Osteocyte (in vitro differentiated cells): ENCODE measurements at regions not wholly inside any gene's neighbourhood (a gene's known extent, or its start where the extent isn't known, plus 50 kb on each side); places are given as distances from the start of the nearest gene placed in this dataset.

Experiments used
- DNase-seq: peaks from one replicate; pipeline ENCODE4 v3.0.0; 2021; ENCODE audit warnings: mixed read lengths; ENCODE audit not compliant: unreplicated experiment; ENCODE audit errors: extremely low spot score
- H3K27ac Mint-ChIP-seq: one replicate; pipeline ENCODE4 v1.8.0; 2021; ENCODE audit warnings: mild to moderate bottlenecking, mixed read lengths; ENCODE audit not compliant: unreplicated experiment
- H3K27me3 Mint-ChIP-seq: one replicate; pipeline ENCODE4 v1.8.0; 2021; ENCODE audit warnings: mixed read lengths; ENCODE audit not compliant: unreplicated experiment
- H3K36me3 Mint-ChIP-seq: one replicate; pipeline ENCODE4 v1.8.0; 2021; ENCODE audit warnings: mixed read lengths; ENCODE audit not compliant: unreplicated experiment
- H3K4me1 Mint-ChIP-seq: one replicate; pipeline ENCODE4 v1.8.0; 2021; ENCODE audit warnings: mixed read lengths; ENCODE audit not compliant: unreplicated experiment
- H3K4me3 Mint-ChIP-seq: one replicate; pipeline ENCODE4 v1.8.0; 2021; ENCODE audit warnings: mild to moderate bottlenecking, moderate library complexity, mixed read lengths; ENCODE audit not compliant: unreplicated experiment
- H3K9me3 Mint-ChIP-seq: one replicate; pipeline ENCODE4 v1.8.0; 2021; ENCODE audit warnings: mixed read lengths; ENCODE audit not compliant: unreplicated experiment
- CTCF ChIP-seq: fragments of 200-600 bp; sonication (generic); IDR thresholded peaks from 2 replicates; pipeline ENCODE4 v1.5.0; 2021; ENCODE audit warnings: antibody characterized with exemption, mild to moderate bottlenecking, moderate library complexity

- Mint-ChIP-seq H3K4me1 (no peaks in the 10 kb centered on the region), H3K4me3 (no peak overlapping the region), H3K27me3 (peaks cover 4% of the 10 kb centered on the region), H3K36me3 (no peaks in the 10 kb centered on the region), H3K27ac (no peak overlapping the region), H3K9me3 (peaks cover 5% of the 10 kb centered on the region)
- DNase-seq: no peak
- no peak for TF ChIP-seq CTCF
Measured at GRCh38 chrX:12002876-12003275, 135.4 kb upstream of the FRMPD4 start.

GRCh38 chrX:12007881-12008280 is 130.4 kb upstream of the FRMPD4 start:
- no peaks in the 10 kb centered on the region for H3K4me1 Mint-ChIP-seq
- peaks cover 9% of the 10 kb centered on the region for H3K9me3 Mint-ChIP-seq

GRCh38 chrX:12010436-12010835 is 127.8 kb upstream of the FRMPD4 start:
- Mint-ChIP-seq H3K9me3 (peaks cover 9% of the 10 kb centered on the region), H3K4me1 (no peaks in the 10 kb centered on the region), H3K27me3 (no peaks in the 10 kb centered on the region)

More at GRCh38 chrX:12007881-12008280, 130.4 kb upstream of the FRMPD4 start:
- Mint-ChIP-seq H3K4me3 (no peak overlapping the region), H3K27me3 (no peaks in the 10 kb centered on the region), H3K27ac (no peak overlapping the region), H3K36me3 (no peaks in the 10 kb centered on the region)
- TF ChIP-seq CTCF: no peak
- DNase-seq: no peak

GRCh38 chrX:12011075-12011474 is 127.2 kb upstream of the FRMPD4 start:
- Mint-ChIP-seq H3K27ac (no peak overlapping the region), H3K36me3 (no peaks in the 10 kb centered on the region), H3K4me1 (no peaks in the 10 kb centered on the region)

More at GRCh38 chrX:12010436-12010835, 127.8 kb upstream of the FRMPD4 start:
- H3K27ac Mint-ChIP-seq: no peak overlapping the region
- H3K4me3 Mint-ChIP-seq: no peak overlapping the region
- no peak for TF ChIP-seq CTCF
- DNase-seq: no peak
- no peaks in the 10 kb centered on the region for H3K36me3 Mint-ChIP-seq

GRCh38 chrX:12013211-12013618 is 125.1 kb upstream of the FRMPD4 start:
- H3K27ac Mint-ChIP-seq: no peak overlapping the region
- no peaks in the 10 kb centered on the region for H3K4me1 Mint-ChIP-seq
- TF ChIP-seq CTCF: no peak
- H3K27me3 Mint-ChIP-seq: no peaks in the 10 kb centered on the region
- DNase-seq: no peak
- peaks cover 3% of the 10 kb centered on the region for H3K9me3 Mint-ChIP-seq
- no peaks in the 10 kb centered on the region for H3K36me3 Mint-ChIP-seq
- H3K4me3 Mint-ChIP-seq: no peak overlapping the region

More at GRCh38 chrX:12011075-12011474, 127.2 kb upstream of the FRMPD4 start:
- DNase-seq: no peak
- Mint-ChIP-seq H3K27me3 (no peaks in the 10 kb centered on the region), H3K9me3 (peaks cover 7% of the 10 kb centered on the region), H3K4me3 (no peak overlapping the region)
- no peak for TF ChIP-seq CTCF
